ENCODE measurements at regions not wholly inside any gene's neighbourhood (a gene's known extent, or its start where the extent isn't known, plus 50 kb on each side); places are given as distances from the start of the nearest gene placed in this dataset.
"Not testable (repeated sequence)": the region's sequence is repeated elsewhere in the genome, so short reads cannot be mapped to it uniquely, and the experiment has no call there.

DNA sequence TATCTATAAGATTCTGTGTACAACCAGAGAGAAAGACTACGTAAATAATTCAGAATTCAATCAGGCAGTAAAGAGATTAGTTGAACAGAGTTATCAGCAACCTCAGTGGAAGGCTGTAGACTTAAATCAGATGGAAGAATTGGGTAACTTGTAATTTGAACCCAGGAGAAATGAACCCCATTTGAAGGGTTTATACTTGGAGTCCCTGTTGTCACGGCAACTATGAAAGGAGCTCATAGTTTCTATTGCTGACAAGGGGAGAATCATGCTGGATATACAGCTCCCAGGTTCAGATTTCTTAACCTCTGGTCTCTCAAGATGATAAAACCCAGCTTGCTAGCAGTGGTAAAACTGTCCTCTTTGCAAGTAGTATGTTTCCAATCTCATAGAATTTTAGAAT is 54.4 kb upstream of the BMP4 start:
- H3K4me3 ChIP-seq = no peak overlapping the region
- 79 to 90% methylated on average over 2 of the region's 2 CpGs for WGBS, 2 donors
- H3K36me3 ChIP-seq = no peaks in the 10 kb centered on the region
- no peak for TF ChIP-seq EP300 (IDR thresholded peaks at IDR 0.05)
- TF ChIP-seq POLR2A (IDR thresholded peaks at IDR 0.05) = no peak
- TF ChIP-seq, protein P1, sequence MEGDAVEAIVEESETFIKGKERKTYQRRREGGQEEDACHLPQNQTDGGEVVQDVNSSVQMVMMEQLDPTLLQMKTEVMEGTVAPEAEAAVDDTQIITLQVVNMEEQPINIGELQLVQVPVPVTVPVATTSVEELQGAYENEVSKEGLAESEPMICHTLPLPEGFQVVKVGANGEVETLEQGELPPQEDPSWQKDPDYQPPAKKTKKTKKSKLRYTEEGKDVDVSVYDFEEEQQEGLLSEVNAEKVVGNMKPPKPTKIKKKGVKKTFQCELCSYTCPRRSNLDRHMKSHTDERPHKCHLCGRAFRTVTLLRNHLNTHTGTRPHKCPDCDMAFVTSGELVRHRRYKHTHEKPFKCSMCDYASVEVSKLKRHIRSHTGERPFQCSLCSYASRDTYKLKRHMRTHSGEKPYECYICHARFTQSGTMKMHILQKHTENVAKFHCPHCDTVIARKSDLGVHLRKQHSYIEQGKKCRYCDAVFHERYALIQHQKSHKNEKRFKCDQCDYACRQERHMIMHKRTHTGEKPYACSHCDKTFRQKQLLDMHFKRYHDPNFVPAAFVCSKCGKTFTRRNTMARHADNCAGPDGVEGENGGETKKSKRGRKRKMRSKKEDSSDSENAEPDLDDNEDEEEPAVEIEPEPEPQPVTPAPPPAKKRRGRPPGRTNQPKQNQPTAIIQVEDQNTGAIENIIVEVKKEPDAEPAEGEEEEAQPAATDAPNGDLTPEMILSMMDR (IDR thresholded peaks at IDR 0.05) = no peak
- no peak for TF ChIP-seq POLR2AphosphoS5 (IDR thresholded peaks at IDR 0.05)
- H3K4me1 ChIP-seq = no peaks in the 10 kb centered on the region
- DNase-seq = no peak
- intact Hi-C loops (cut with DNase I) = no loop called here
- no peak overlapping the region for H3K27ac ChIP-seq
- H3K9me3 ChIP-seq = no peaks in the 10 kb centered on the region
- no peaks in the 10 kb centered on the region for H3K27me3 ChIP-seq

DNA sequence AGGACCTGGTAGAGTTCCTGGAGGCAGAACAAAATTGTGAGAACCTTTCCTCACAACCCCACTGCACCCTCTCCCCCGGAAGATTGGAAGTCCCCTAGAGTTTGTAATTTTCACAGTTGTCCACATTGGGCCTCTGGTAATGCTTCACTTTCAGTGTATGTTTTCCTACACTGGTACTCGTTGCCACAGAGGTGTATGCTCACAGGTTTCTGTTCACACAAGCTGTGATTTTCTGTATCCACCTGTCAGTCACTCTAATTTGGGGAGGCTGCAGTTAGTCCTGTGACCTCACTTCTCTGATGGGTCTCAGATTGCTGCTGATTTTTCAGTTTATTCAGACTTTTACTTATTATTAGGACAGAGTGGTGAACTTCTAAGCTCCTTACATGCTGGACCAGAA is 66.4 kb upstream of the BMP4 start:
- 79% methylated on average over 2 of the region's 2 CpGs for WGBS, 2 donors
- no peak overlapping the region for H3K27ac ChIP-seq
- no peak for DNase-seq
- no peak overlapping the region for H3K4me3 ChIP-seq
- intact Hi-C loops (cut with DNase I) = no loop called here
- no peaks in the 10 kb centered on the region for H3K27me3 ChIP-seq
- H3K9me3 ChIP-seq = peaks cover 0 to 3% (median 0%) of the 10 kb centered on the region in 4 donors
- TF ChIP-seq EP300 (IDR thresholded peaks at IDR 0.05) (no peak), POLR2AphosphoS5 (IDR thresholded peaks at IDR 0.05) (no peak), POLR2A (IDR thresholded peaks at IDR 0.05) (no peak)
- TF ChIP-seq, protein P1 (IDR thresholded peaks at IDR 0.05) = no peak
- no peaks in the 10 kb centered on the region for H3K36me3 ChIP-seq
- H3K4me1 ChIP-seq = no peaks in the 10 kb centered on the region

GRCh38 chr14:54025661-54026060 is 69.0 kb upstream of the BMP4 start:
- peaks cover 0 to 3% (median 0%) of the 10 kb centered on the region in 4 donors for H3K9me3 ChIP-seq
- TF ChIP-seq POLR2A (IDR thresholded peaks at IDR 0.05) = no peak
- TF ChIP-seq, protein P1 (IDR thresholded peaks at IDR 0.05) = no peak
- no peak for TF ChIP-seq POLR2AphosphoS5 (IDR thresholded peaks at IDR 0.05)
- TF ChIP-seq EP300 (IDR thresholded peaks at IDR 0.05) = no peak
- DNase-seq = no peak
- no peaks in the 10 kb centered on the region for H3K36me3 ChIP-seq
- H3K4me1 ChIP-seq = no peaks in the 10 kb centered on the region
- H3K27me3 ChIP-seq = no peaks in the 10 kb centered on the region
- H3K27ac ChIP-seq = no peak overlapping the region
- 16 to 56% methylated on average over 1 of the region's 1 CpG for WGBS, 2 donors
- intact Hi-C loops (cut with DNase I) = no loop called here
- H3K4me3 ChIP-seq = no peak overlapping the region

DNA sequence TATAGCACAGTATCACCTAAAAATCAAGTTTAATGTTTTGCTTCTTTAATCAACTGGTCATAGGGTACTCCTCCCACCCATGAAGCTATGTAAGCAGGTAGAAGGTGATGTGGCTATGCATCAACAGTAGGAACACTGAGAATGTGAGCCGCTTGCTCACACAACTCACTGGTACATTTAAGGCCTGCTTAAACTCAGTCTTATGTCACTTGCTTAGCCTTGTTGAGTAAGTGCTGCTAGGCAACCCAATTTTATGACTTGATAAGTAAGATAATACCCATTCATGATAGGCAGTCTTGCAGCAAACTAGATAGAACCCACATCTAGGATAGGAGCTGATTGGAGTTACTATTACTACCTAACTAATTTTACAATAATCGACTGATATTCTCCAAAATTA is 70.0 kb upstream of the BMP4 start:
- DNase-seq = no peak
- H3K36me3 ChIP-seq = no peaks in the 10 kb centered on the region
- no peak overlapping the region for H3K27ac ChIP-seq
- no peak for TF ChIP-seq EP300 (IDR thresholded peaks at IDR 0.05)
- no peak for TF ChIP-seq POLR2AphosphoS5 (IDR thresholded peaks at IDR 0.05)
- TF ChIP-seq, protein P1 (IDR thresholded peaks at IDR 0.05) = no peak
- TF ChIP-seq POLR2A (IDR thresholded peaks at IDR 0.05) = no peak
- H3K9me3 ChIP-seq = peaks cover 0 to 3% (median 0%) of the 10 kb centered on the region in 4 donors
- WGBS, 2 donors = 38 to 82% methylated on average over 2 of the region's 2 CpGs
- no peaks in the 10 kb centered on the region for H3K4me1 ChIP-seq
- intact Hi-C loops (cut with DNase I) = no loop called here
- no peak overlapping the region for H3K4me3 ChIP-seq
- H3K27me3 ChIP-seq = no peaks in the 10 kb centered on the region

DNA sequence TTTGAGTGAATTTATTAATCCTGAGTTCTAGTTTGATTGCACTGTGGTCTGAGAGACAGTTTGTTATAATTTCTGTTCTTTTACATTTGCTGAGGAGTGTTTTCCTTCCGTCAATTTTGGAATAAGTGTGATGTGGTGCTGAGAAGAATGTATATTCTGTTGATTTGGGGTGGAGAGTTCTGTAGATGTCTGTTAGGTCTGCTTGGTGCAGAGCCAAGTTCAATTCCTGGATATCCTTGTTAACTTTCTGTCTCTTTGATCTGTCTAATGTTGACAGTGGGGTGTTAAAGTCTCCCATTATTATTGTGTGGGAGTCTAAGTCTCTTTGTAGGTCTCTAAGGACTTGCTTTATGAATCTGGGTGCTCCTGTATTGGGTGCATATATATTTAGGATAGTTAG is 74.4 kb upstream of the BMP4 start:
- H3K9me3 ChIP-seq; intact Hi-C loops (cut with DNase I); DNase-seq; H3K4me3 ChIP-seq; H3K4me1 ChIP-seq; H3K27ac ChIP-seq; H3K36me3 ChIP-seq; H3K27me3 ChIP-seq: not testable (repeated sequence)
- WGBS, 2 donors = 86 to 95% methylated on average over 1 of the region's 1 CpG

GRCh38 chr14:54033285-54033684 is 76.7 kb upstream of the BMP4 start:
- H3K27ac ChIP-seq, DNase-seq: not testable (repeated sequence)

More at GRCh38 chr14:54033285-54033684, 76.7 kb upstream of the BMP4 start:
- H3K4me1 ChIP-seq; H3K9me3 ChIP-seq; H3K4me3 ChIP-seq; intact Hi-C loops (cut with DNase I); H3K27me3 ChIP-seq; H3K36me3 ChIP-seq: not testable (repeated sequence)
- 83 to 85% methylated on average over 7 of the region's 7 CpGs for WGBS, 2 donors
